ENCODE measurements at regions not wholly inside any gene's neighbourhood (a gene's known extent, or its start where the extent isn't known, plus 50 kb on each side); places are given as distances from the start of the nearest gene placed in this dataset.

GRCh38 chr20:4445784-4446183, 196.7 kb upstream of the ADRA1D start:
- no peak overlapping the region for H3K4me3 ChIP-seq (ENCODE audit: low read depth in 1 of 2, low read length in 2 of 2)
- H3K4me1 ChIP-seq (ENCODE audit: control insufficient read depth in 1 of 2, insufficient read depth in 2 of 2, low read length in 2 of 2): no peaks in the 10 kb centered on the region
- H3K27ac ChIP-seq (ENCODE audit: low read length): no peak overlapping the region
- no peaks in the 10 kb centered on the region for H3K36me3 ChIP-seq (ENCODE audit: control insufficient read depth in 1 of 2, insufficient read depth in 2 of 2, low read length in 2 of 2)
- H3K9me3 ChIP-seq (ENCODE audit: control insufficient read depth in 1 of 2, low read length in 2 of 2): no peaks in the 10 kb centered on the region
- H3K27me3 ChIP-seq (ENCODE audit: low read depth, low read length): no peaks in the 10 kb centered on the region

GRCh38 chr20:4445331-4445730, 196.2 kb upstream of the ADRA1D start:
- H3K9me3 ChIP-seq (ENCODE audit: control insufficient read depth in 1 of 2, low read length in 2 of 2): no peaks in the 10 kb centered on the region
- H3K36me3 ChIP-seq (ENCODE audit: control insufficient read depth in 1 of 2, insufficient read depth in 2 of 2, low read length in 2 of 2): no peaks in the 10 kb centered on the region
- H3K4me1 ChIP-seq (ENCODE audit: control insufficient read depth in 1 of 2, insufficient read depth in 2 of 2, low read length in 2 of 2): no peaks in the 10 kb centered on the region
- H3K4me3 ChIP-seq (ENCODE audit: low read depth in 1 of 2, low read length in 2 of 2): no peak overlapping the region
- H3K27me3 ChIP-seq (ENCODE audit: low read depth, low read length): no peaks in the 10 kb centered on the region
- H3K27ac ChIP-seq (ENCODE audit: low read length): no peak overlapping the region

GRCh38 chr20:4444404-4444803, 195.3 kb upstream of the ADRA1D start:
- H3K27ac ChIP-seq (ENCODE audit: low read length): no peak overlapping the region
- no peaks in the 10 kb centered on the region for H3K9me3 ChIP-seq (ENCODE audit: control insufficient read depth in 1 of 2, low read length in 2 of 2)
- H3K36me3 ChIP-seq (ENCODE audit: control insufficient read depth in 1 of 2, insufficient read depth in 2 of 2, low read length in 2 of 2): no peaks in the 10 kb centered on the region
- H3K4me1 ChIP-seq (ENCODE audit: control insufficient read depth in 1 of 2, insufficient read depth in 2 of 2, low read length in 2 of 2): no peaks in the 10 kb centered on the region
- H3K4me3 ChIP-seq (ENCODE audit: low read depth in 1 of 2, low read length in 2 of 2): no peak overlapping the region
- no peaks in the 10 kb centered on the region for H3K27me3 ChIP-seq (ENCODE audit: low read depth, low read length)

GRCh38 chr20:4443016-4443415, 193.9 kb upstream of the ADRA1D start:
- Histone ChIP-seq H3K27me3 (ENCODE audit: low read depth, low read length) (no peaks in the 10 kb centered on the region), H3K27ac (ENCODE audit: low read length) (no peak overlapping the region)

GRCh38 chr20:4441871-4442270, 192.8 kb upstream of the ADRA1D start:
- Histone ChIP-seq H3K27ac (ENCODE audit: low read length) (no peak overlapping the region), H3K4me3 (ENCODE audit: low read depth in 1 of 2, low read length in 2 of 2) (no peak overlapping the region), H3K27me3 (ENCODE audit: low read depth, low read length) (no peaks in the 10 kb centered on the region), H3K36me3 (ENCODE audit: control insufficient read depth in 1 of 2, insufficient read depth in 2 of 2, low read length in 2 of 2) (no peaks in the 10 kb centered on the region), H3K9me3 (ENCODE audit: control insufficient read depth in 1 of 2, low read length in 2 of 2) (no peaks in the 10 kb centered on the region), H3K4me1 (ENCODE audit: control insufficient read depth in 1 of 2, insufficient read depth in 2 of 2, low read length in 2 of 2) (no peaks in the 10 kb centered on the region)

More at GRCh38 chr20:4443016-4443415, 193.9 kb upstream of the ADRA1D start:
- H3K9me3 ChIP-seq (ENCODE audit: control insufficient read depth in 1 of 2, low read length in 2 of 2): no peaks in the 10 kb centered on the region
- no peaks in the 10 kb centered on the region for H3K36me3 ChIP-seq (ENCODE audit: control insufficient read depth in 1 of 2, insufficient read depth in 2 of 2, low read length in 2 of 2)
- H3K4me1 ChIP-seq (ENCODE audit: control insufficient read depth in 1 of 2, insufficient read depth in 2 of 2, low read length in 2 of 2): no peaks in the 10 kb centered on the region
- H3K4me3 ChIP-seq (ENCODE audit: low read depth in 1 of 2, low read length in 2 of 2): no peak overlapping the region

- H3K9me3 ChIP-seq (ENCODE audit: control insufficient read depth in 1 of 2, low read length in 2 of 2): no peaks in the 10 kb centered on the region
- H3K27ac ChIP-seq (ENCODE audit: low read length): no peak overlapping the region
- no peaks in the 10 kb centered on the region for H3K27me3 ChIP-seq (ENCODE audit: low read depth, low read length)
- H3K4me1 ChIP-seq (ENCODE audit: control insufficient read depth in 1 of 2, insufficient read depth in 2 of 2, low read length in 2 of 2): no peaks in the 10 kb centered on the region
- no peaks in the 10 kb centered on the region for H3K36me3 ChIP-seq (ENCODE audit: control insufficient read depth in 1 of 2, insufficient read depth in 2 of 2, low read length in 2 of 2)
- no peak overlapping the region for H3K4me3 ChIP-seq (ENCODE audit: low read depth in 1 of 2, low read length in 2 of 2)
Measured at GRCh38 chr20:4441191-4441590, 192.1 kb upstream of the ADRA1D start.

GRCh38 chr20:4439461-4439860, 190.4 kb upstream of the ADRA1D start:
- Histone ChIP-seq H3K36me3 (ENCODE audit: control insufficient read depth in 1 of 2, insufficient read depth in 2 of 2, low read length in 2 of 2) (no peaks in the 10 kb centered on the region), H3K4me3 (ENCODE audit: low read depth in 1 of 2, low read length in 2 of 2) (no peak overlapping the region), H3K27me3 (ENCODE audit: low read depth, low read length) (no peaks in the 10 kb centered on the region), H3K27ac (ENCODE audit: low read length) (no peak overlapping the region), H3K9me3 (ENCODE audit: control insufficient read depth in 1 of 2, low read length in 2 of 2) (no peaks in the 10 kb centered on the region), H3K4me1 (ENCODE audit: control insufficient read depth in 1 of 2, insufficient read depth in 2 of 2, low read length in 2 of 2) (no peaks in the 10 kb centered on the region)

- no peaks in the 10 kb centered on the region for H3K27me3 ChIP-seq (ENCODE audit: low read depth, low read length)
- H3K36me3 ChIP-seq (ENCODE audit: control insufficient read depth in 1 of 2, insufficient read depth in 2 of 2, low read length in 2 of 2): no peaks in the 10 kb centered on the region
- no peak overlapping the region for H3K4me3 ChIP-seq (ENCODE audit: low read depth in 1 of 2, low read length in 2 of 2)
- no peak overlapping the region for H3K27ac ChIP-seq (ENCODE audit: low read length)
- H3K4me1 ChIP-seq (ENCODE audit: control insufficient read depth in 1 of 2, insufficient read depth in 2 of 2, low read length in 2 of 2): no peaks in the 10 kb centered on the region
- no peaks in the 10 kb centered on the region for H3K9me3 ChIP-seq (ENCODE audit: control insufficient read depth in 1 of 2, low read length in 2 of 2)
Measured at GRCh38 chr20:4437131-4437530, 188.0 kb upstream of the ADRA1D start.

GRCh38 chr20:4435671-4436455, 186.8 kb upstream of the ADRA1D start:
- H3K4me1 ChIP-seq (ENCODE audit: control insufficient read depth in 1 of 2, insufficient read depth in 2 of 2, low read length in 2 of 2): no peaks in the 10 kb centered on the region
- no peaks in the 10 kb centered on the region for H3K27me3 ChIP-seq (ENCODE audit: low read depth, low read length)
- H3K27ac ChIP-seq (ENCODE audit: low read length): no peak overlapping the region
- H3K4me3 ChIP-seq (ENCODE audit: low read depth in 1 of 2, low read length in 2 of 2): no peak overlapping the region
- H3K9me3 ChIP-seq (ENCODE audit: control insufficient read depth in 1 of 2, low read length in 2 of 2): no peaks in the 10 kb centered on the region
- H3K36me3 ChIP-seq (ENCODE audit: control insufficient read depth in 1 of 2, insufficient read depth in 2 of 2, low read length in 2 of 2): no peaks in the 10 kb centered on the region

- no peaks in the 10 kb centered on the region for H3K9me3 ChIP-seq (ENCODE audit: control insufficient read depth in 1 of 2, low read length in 2 of 2)
Measured at GRCh38 chr20:4435225-4435624, 186.1 kb upstream of the ADRA1D start.

GRCh38 chr20:4434681-4435080, 185.6 kb upstream of the ADRA1D start:
- H3K36me3 ChIP-seq (ENCODE audit: control insufficient read depth in 1 of 2, insufficient read depth in 2 of 2, low read length in 2 of 2): no peaks in the 10 kb centered on the region
- no peak overlapping the region for H3K27ac ChIP-seq (ENCODE audit: low read length)
- no peak overlapping the region for H3K4me3 ChIP-seq (ENCODE audit: low read depth in 1 of 2, low read length in 2 of 2)
- no peaks in the 10 kb centered on the region for H3K27me3 ChIP-seq (ENCODE audit: low read depth, low read length)
- no peaks in the 10 kb centered on the region for H3K4me1 ChIP-seq (ENCODE audit: control insufficient read depth in 1 of 2, insufficient read depth in 2 of 2, low read length in 2 of 2)
- H3K9me3 ChIP-seq (ENCODE audit: control insufficient read depth in 1 of 2, low read length in 2 of 2): no peaks in the 10 kb centered on the region

More at GRCh38 chr20:4435225-4435624, 186.1 kb upstream of the ADRA1D start:
- H3K36me3 ChIP-seq (ENCODE audit: control insufficient read depth in 1 of 2, insufficient read depth in 2 of 2, low read length in 2 of 2): no peaks in the 10 kb centered on the region
- H3K27ac ChIP-seq (ENCODE audit: low read length): no peak overlapping the region
- H3K4me3 ChIP-seq (ENCODE audit: low read depth in 1 of 2, low read length in 2 of 2): no peak overlapping the region
- no peaks in the 10 kb centered on the region for H3K27me3 ChIP-seq (ENCODE audit: low read depth, low read length)
- no peaks in the 10 kb centered on the region for H3K4me1 ChIP-seq (ENCODE audit: control insufficient read depth in 1 of 2, insufficient read depth in 2 of 2, low read length in 2 of 2)

- Histone ChIP-seq H3K4me3 (ENCODE audit: low read depth in 1 of 2, low read length in 2 of 2) (no peak overlapping the region), H3K9me3 (ENCODE audit: control insufficient read depth in 1 of 2, low read length in 2 of 2) (no peaks in the 10 kb centered on the region), H3K4me1 (ENCODE audit: control insufficient read depth in 1 of 2, insufficient read depth in 2 of 2, low read length in 2 of 2) (no peaks in the 10 kb centered on the region), H3K36me3 (ENCODE audit: control insufficient read depth in 1 of 2, insufficient read depth in 2 of 2, low read length in 2 of 2) (no peaks in the 10 kb centered on the region), H3K27me3 (ENCODE audit: low read depth, low read length) (no peaks in the 10 kb centered on the region), H3K27ac (ENCODE audit: low read length) (no peak overlapping the region)
Measured at GRCh38 chr20:4431446-4431845, 182.4 kb upstream of the ADRA1D start.

All from muscle layer of duodenum (tissue), 2 donors.